Mucosa of rectum (tissue), 2 donors: ENCODE measurements at regions not wholly inside any gene's neighbourhood (a gene's known extent, or its start where the extent isn't known, plus 50 kb on each side); places are given as distances from the start of the nearest gene placed in this dataset.

ENCODE experiments used
- H3K27ac ChIP-seq, 2 donors: one replicate each; pipeline ENCODE4 v1.7.0; 2013; ENCODE audit warnings: inconsistent platforms in 2 of 2, low read depth in 2 of 2, low read length in 2 of 2
- H3K27me3 ChIP-seq, 2 donors: one replicate each; pipeline ENCODE4 v1.7.0; 2013; ENCODE audit warnings: low read length in 2 of 2; ENCODE audit not compliant: control insufficient read depth in 2 of 2, insufficient read depth in 2 of 2
- H3K36me3 ChIP-seq, 2 donors: one replicate each; pipeline ENCODE4 v1.7.0; 2013; ENCODE audit warnings: low read length in 2 of 2; ENCODE audit not compliant: control insufficient read depth in 2 of 2, insufficient read depth in 2 of 2
- H3K4me1 ChIP-seq, 2 donors: one replicate each; pipeline ENCODE4 v1.7.0; 2013; ENCODE audit warnings: low read length in 2 of 2, mild to moderate bottlenecking in 1 of 2; ENCODE audit not compliant: control insufficient read depth in 2 of 2, insufficient read depth in 2 of 2
- H3K4me3 ChIP-seq, 2 donors: one replicate each; pipeline ENCODE4 v1.7.0; 2013; ENCODE audit warnings: low read length in 2 of 2
- H3K9ac ChIP-seq, 2 donors: one replicate each; pipeline ENCODE4 v1.7.0; 2013; ENCODE audit warnings: low read length in 2 of 2, low read depth in 1 of 2, mild to moderate bottlenecking in 1 of 2
- H3K9me3 ChIP-seq, 2 donors: one replicate each; pipeline ENCODE4 v1.7.0; 2013; ENCODE audit warnings: low read length in 2 of 2; ENCODE audit not compliant: control insufficient read depth in 2 of 2
- donor health status: healthy.
- donor health status: Normal muscosa, but diverticular disease.

DNA sequence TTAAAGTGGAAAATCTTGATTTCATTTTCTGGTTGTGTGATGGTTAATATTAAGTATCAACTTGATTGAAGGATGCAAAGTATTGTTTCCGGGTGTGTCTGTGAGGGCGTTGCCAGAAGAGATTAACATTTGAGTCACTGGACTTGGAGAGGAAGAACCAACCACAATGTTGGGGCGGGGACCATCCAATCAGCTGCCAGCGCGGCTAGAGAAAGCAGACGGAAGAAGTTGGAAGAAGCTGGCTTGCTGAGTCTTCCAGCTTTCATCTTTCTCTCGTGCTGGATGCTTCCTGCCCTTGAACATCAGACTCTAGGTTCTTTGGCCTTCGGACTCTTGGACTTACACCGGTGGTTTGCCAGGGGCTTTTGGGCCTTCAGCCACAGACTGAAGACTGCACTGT is 832.6 kb upstream of the TMPRSS15 start:
- Histone ChIP-seq H3K9ac (no peak overlapping the region), H3K4me1 (no peaks in the 10 kb centered on the region), H3K9me3 (no peaks in the 10 kb centered on the region), H3K27me3 (no peaks in the 10 kb centered on the region), H3K27ac (no peak overlapping the region), H3K36me3 (no peaks in the 10 kb centered on the region), H3K4me3 (no peak overlapping the region)

DNA sequence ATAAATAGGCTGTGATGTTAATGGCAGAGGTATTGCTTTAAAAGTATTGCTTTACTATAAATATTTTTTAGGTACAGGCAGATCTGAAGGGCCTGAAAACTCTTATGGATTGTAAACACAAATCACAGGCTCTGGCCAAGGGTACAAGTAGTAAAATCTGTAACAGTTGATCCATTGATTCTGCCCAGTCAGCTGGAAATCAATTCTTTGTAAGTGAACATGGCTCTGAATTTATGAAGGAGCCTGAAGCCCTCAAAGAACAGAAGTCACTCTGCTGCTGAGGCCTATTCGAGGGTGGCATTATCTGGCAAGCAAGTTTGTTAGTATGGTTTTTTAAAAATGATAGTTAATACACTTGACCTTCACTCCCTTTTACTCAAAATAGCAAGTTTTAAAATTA is 834.0 kb upstream of the TMPRSS15 start:
- Histone ChIP-seq H3K27ac (no peak overlapping the region), H3K27me3 (no peaks in the 10 kb centered on the region), H3K36me3 (no peaks in the 10 kb centered on the region), H3K4me1 (no peaks in the 10 kb centered on the region), H3K9me3 (no peaks in the 10 kb centered on the region), H3K4me3 (no peak overlapping the region), H3K9ac (no peak overlapping the region)

DNA sequence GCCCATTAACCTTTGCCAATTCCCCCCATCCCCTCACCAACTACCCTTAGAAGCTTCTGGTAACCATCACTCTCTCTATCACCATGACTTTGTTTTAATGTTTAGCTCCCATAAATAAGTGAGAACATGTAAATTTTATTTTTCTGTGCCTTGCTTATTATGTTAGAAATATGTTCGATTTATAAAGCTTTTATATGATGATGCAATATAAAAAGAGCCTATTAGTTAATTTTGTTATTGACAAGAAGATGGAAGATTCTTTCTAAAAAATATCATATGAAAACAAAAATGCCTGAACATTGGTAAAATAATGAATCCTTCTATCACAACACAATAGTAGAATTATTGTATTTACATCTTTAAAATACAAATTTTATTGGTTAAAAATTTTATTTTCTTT is 836.1 kb upstream of the TMPRSS15 start:
- no peaks in the 10 kb centered on the region for H3K4me1 ChIP-seq
- no peaks in the 10 kb centered on the region for H3K27me3 ChIP-seq
- H3K9ac ChIP-seq: no peak overlapping the region
- no peaks in the 10 kb centered on the region for H3K36me3 ChIP-seq
- H3K9me3 ChIP-seq: no peaks in the 10 kb centered on the region
- no peak overlapping the region for H3K27ac ChIP-seq
- no peak overlapping the region for H3K4me3 ChIP-seq

- no peak overlapping the region for H3K4me3 ChIP-seq
- H3K36me3 ChIP-seq: no peaks in the 10 kb centered on the region
- no peak overlapping the region for H3K27ac ChIP-seq
- peaks cover 0 to 4% of the 10 kb centered on the region in 2 donors for H3K9me3 ChIP-seq
- H3K27me3 ChIP-seq: no peaks in the 10 kb centered on the region
- no peaks in the 10 kb centered on the region for H3K4me1 ChIP-seq
- H3K9ac ChIP-seq: no peak overlapping the region
Observed at GRCh38 chr21:19244502-19245187, 841.1 kb upstream of the TMPRSS15 start.

DNA sequence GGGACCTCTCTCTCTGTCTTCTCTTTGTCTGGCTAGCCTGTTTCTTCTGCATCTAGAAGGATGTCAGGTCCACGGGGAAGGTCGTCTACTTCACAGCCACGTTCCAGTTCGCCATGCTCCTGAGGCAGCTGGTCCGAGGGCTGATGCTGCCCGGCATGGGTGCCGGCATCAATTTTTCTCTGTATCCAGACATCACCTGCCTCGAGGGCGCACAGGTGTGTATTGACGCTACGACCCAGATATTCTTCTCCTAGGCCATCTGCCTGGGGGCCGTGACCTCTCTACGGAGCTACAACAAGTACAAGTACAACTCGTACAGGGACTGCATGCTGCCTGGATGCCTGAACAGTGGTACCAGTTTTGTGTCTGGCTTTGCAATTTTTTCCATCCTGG is 841.6 kb upstream of the TMPRSS15 start:
- no peak overlapping the region for H3K4me3 ChIP-seq
- H3K9me3 ChIP-seq: peaks cover 0 to 8% of the 10 kb centered on the region in 2 donors
- H3K9ac ChIP-seq: no peak overlapping the region
- H3K27ac ChIP-seq: no peak overlapping the region
- H3K4me1 ChIP-seq: no peaks in the 10 kb centered on the region
- no peaks in the 10 kb centered on the region for H3K27me3 ChIP-seq
- no peaks in the 10 kb centered on the region for H3K36me3 ChIP-seq

- Histone ChIP-seq H3K9ac (no peak overlapping the region), H3K36me3 (no peaks in the 10 kb centered on the region), H3K9me3 (peaks cover 0 to 8% of the 10 kb centered on the region in 2 donors), H3K4me1 (no peaks in the 10 kb centered on the region), H3K27ac (no peak overlapping the region), H3K27me3 (no peaks in the 10 kb centered on the region), H3K4me3 (no peak overlapping the region)
Observed at GRCh38 chr21:19246018-19246417, 842.4 kb upstream of the TMPRSS15 start.

DNA sequence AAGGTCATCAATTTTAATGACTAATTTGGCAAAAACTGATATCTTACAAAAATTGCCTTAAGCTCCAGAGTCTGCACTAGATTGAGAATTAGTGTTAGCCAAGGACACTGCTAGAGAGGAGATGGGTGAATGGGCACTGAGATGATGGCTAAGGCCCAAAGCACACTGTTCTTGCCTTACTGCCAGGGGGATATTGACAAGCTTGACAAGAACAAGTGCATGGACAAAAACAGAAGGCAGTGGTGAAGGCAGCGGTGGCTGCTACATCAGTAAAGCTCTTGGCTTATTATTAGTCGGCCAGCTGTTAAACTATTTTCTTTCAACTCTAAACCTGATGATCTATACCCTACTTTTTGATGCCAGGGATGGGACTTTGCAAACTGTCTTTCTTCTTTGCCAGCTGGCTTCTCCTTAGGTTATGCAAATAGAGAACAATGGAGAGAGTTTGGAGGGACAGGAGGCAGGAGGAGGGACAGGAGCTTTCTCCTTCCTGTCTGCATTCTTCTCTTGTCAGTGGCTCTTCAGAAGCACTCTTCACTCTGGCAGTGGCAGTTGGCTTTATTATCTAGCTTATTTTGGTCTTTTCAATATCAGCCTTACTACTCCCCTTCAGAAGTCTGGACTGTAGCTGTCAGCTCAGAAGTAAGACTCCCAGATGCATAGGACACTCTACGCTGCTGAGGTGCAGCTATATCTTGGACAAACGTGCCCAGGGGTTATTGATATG is 853.5 kb upstream of the TMPRSS15 start:
- Histone ChIP-seq H3K4me1 (no peaks in the 10 kb centered on the region), H3K27ac (no peak overlapping the region), H3K9ac (no peak overlapping the region), H3K27me3 (no peaks in the 10 kb centered on the region), H3K4me3 (no peak overlapping the region), H3K9me3 (peaks cover 0 to 2% of the 10 kb centered on the region in 2 donors), H3K36me3 (no peaks in the 10 kb centered on the region)

GRCh38 chr21:19261731-19262376 is 858.3 kb upstream of the TMPRSS15 start:
- Histone ChIP-seq H3K9me3 (peaks cover 0 to 2% of the 10 kb centered on the region in 2 donors), H3K9ac (no peak overlapping the region), H3K27ac (no peak overlapping the region), H3K4me1 (no peaks in the 10 kb centered on the region), H3K4me3 (no peak overlapping the region), H3K36me3 (no peaks in the 10 kb centered on the region), H3K27me3 (no peaks in the 10 kb centered on the region)

DNA sequence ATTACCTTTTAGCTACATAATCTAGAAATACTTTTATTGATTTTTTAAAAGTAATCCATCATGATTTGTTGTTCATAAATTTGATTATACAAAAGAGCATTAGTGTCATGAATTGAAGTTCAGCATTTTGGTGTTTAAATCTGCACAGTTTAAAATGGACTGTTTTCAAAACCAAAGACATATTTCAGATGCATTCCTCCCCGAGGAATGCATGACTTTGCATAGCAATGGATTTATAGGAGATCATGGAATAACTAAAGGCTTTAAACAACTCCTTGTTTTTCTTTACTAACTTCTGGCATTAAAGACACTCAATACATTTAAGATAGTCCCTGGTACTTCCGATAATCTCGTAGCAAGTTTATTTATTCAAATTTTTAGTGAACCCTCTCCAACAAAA is 863.1 kb upstream of the TMPRSS15 start:
- Histone ChIP-seq H3K9ac (no peak overlapping the region), H3K27me3 (no peaks in the 10 kb centered on the region), H3K4me1 (no peaks in the 10 kb centered on the region), H3K36me3 (no peaks in the 10 kb centered on the region), H3K9me3 (no peaks in the 10 kb centered on the region), H3K27ac (no peak overlapping the region), H3K4me3 (no peak overlapping the region)

- no peak overlapping the region for H3K4me3 ChIP-seq
- no peak overlapping the region for H3K9ac ChIP-seq
- H3K27ac ChIP-seq: no peak overlapping the region
- no peaks in the 10 kb centered on the region for H3K9me3 ChIP-seq
- no peaks in the 10 kb centered on the region for H3K4me1 ChIP-seq
- H3K36me3 ChIP-seq: no peaks in the 10 kb centered on the region
- no peaks in the 10 kb centered on the region for H3K27me3 ChIP-seq
Observed at GRCh38 chr21:19268686-19269085, 865.1 kb upstream of the TMPRSS15 start.
